ENCODE measurements at regions not wholly inside any gene's neighbourhood (a gene's known extent, or its start where the extent isn't known, plus 50 kb on each side); places are given as distances from the start of the nearest gene placed in this dataset.

GRCh38 chr5:165104611-165105010, 1599.2 kb downstream of the MAT2B start:
- H3K9me3 Mint-ChIP-seq (ENCODE audit: low read depth), result peaks cover 9% of the 10 kb centered on the region
- ChIA-PET POLR2A (no interaction called here), CTCF (interaction anchor here (0.7 kb wide), 1 partner anchor 245 kb away, joined by 3 read pairs; no protein-coding TSS in a partner anchor)
- DNase-seq (no peak), ATAC-seq (no peak)
- intact Hi-C loops (cut with DNase I, micrococcal nuclease), result no loop called here
- H3K4me3 Mint-ChIP-seq, result no peak overlapping the region
- H3K4me1 Mint-ChIP-seq, result no peaks in the 10 kb centered on the region
- no peaks in the 10 kb centered on the region for H3K27me3 Mint-ChIP-seq
- no peak overlapping the region for H3K27ac Mint-ChIP-seq
- no peaks in the 10 kb centered on the region for H3K36me3 Mint-ChIP-seq (ENCODE audit: low read depth)

- POLR2A ChIA-PET, result no interaction called here
- CTCF ChIA-PET, result no interaction called here
- intact Hi-C loops (cut with DNase I, micrococcal nuclease), result no loop called here
Measured at GRCh38 chr5:165108809-165109208, 1603.4 kb downstream of the MAT2B start.

GRCh38 chr5:165119175-165119574, 1613.8 kb downstream of the MAT2B start:
- peaks cover 3% of the 10 kb centered on the region for H3K9me3 Mint-ChIP-seq (ENCODE audit: low read depth)
- ATAC-seq (no peak), DNase-seq (no peak)
- ChIA-PET POLR2A (no interaction called here), CTCF (no interaction called here)
- H3K36me3 Mint-ChIP-seq (ENCODE audit: low read depth), result no peaks in the 10 kb centered on the region
- no peaks in the 10 kb centered on the region for H3K4me1 Mint-ChIP-seq
- no peaks in the 10 kb centered on the region for H3K27me3 Mint-ChIP-seq
- H3K4me3 Mint-ChIP-seq, result no peak overlapping the region
- intact Hi-C loops (cut with DNase I, micrococcal nuclease), result no loop called here
- no peak overlapping the region for H3K27ac Mint-ChIP-seq

More at GRCh38 chr5:165108809-165109208, 1603.4 kb downstream of the MAT2B start:
- H3K36me3 Mint-ChIP-seq (ENCODE audit: low read depth), result no peaks in the 10 kb centered on the region
- DNase-seq (no peak), ATAC-seq (no peak)
- no peaks in the 10 kb centered on the region for H3K9me3 Mint-ChIP-seq (ENCODE audit: low read depth)
- no peak overlapping the region for H3K27ac Mint-ChIP-seq
- H3K4me3 Mint-ChIP-seq, result no peak overlapping the region
- no peaks in the 10 kb centered on the region for H3K27me3 Mint-ChIP-seq
- H3K4me1 Mint-ChIP-seq, result no peaks in the 10 kb centered on the region

- no peak overlapping the region for H3K4me3 Mint-ChIP-seq
- intact Hi-C loops (cut with DNase I, micrococcal nuclease), result no loop called here
- ChIA-PET POLR2A (no interaction called here), CTCF (no interaction called here)
- H3K27me3 Mint-ChIP-seq, result no peaks in the 10 kb centered on the region
- no peaks in the 10 kb centered on the region for H3K36me3 Mint-ChIP-seq (ENCODE audit: low read depth)
- no peaks in the 10 kb centered on the region for H3K9me3 Mint-ChIP-seq (ENCODE audit: low read depth)
- DNase-seq (no peak), ATAC-seq (no peak)
- H3K27ac Mint-ChIP-seq, result no peak overlapping the region
- H3K4me1 Mint-ChIP-seq, result no peaks in the 10 kb centered on the region
Measured at GRCh38 chr5:165126598-165126997, 1621.2 kb downstream of the MAT2B start.

- POLR2A ChIA-PET, result no interaction called here
- no peak overlapping the region for H3K27ac Mint-ChIP-seq
- no peaks in the 10 kb centered on the region for H3K4me1 Mint-ChIP-seq
Measured at GRCh38 chr5:165127941-165128340, 1622.5 kb downstream of the MAT2B start.

GRCh38 chr5:165130656-165131055, 1625.2 kb downstream of the MAT2B start:
- Mint-ChIP-seq H3K4me3 (no peak overlapping the region), H3K36me3 (ENCODE audit: low read depth) (no peaks in the 10 kb centered on the region), H3K27ac (no peak overlapping the region), H3K27me3 (no peaks in the 10 kb centered on the region), H3K4me1 (no peaks in the 10 kb centered on the region), H3K9me3 (ENCODE audit: low read depth) (no peaks in the 10 kb centered on the region)
- DNase-seq (no peak), ATAC-seq (no peak)
- ChIA-PET POLR2A (no interaction called here), CTCF (no interaction called here)
- intact Hi-C loops (cut with DNase I, micrococcal nuclease), result no loop called here

More at GRCh38 chr5:165127941-165128340, 1622.5 kb downstream of the MAT2B start:
- DNase-seq (no peak), ATAC-seq (no peak)
- no peaks in the 10 kb centered on the region for H3K27me3 Mint-ChIP-seq
- CTCF ChIA-PET, result no interaction called here
- H3K36me3 Mint-ChIP-seq (ENCODE audit: low read depth), result no peaks in the 10 kb centered on the region
- H3K4me3 Mint-ChIP-seq, result no peak overlapping the region
- H3K9me3 Mint-ChIP-seq (ENCODE audit: low read depth), result no peaks in the 10 kb centered on the region
- intact Hi-C loops (cut with DNase I, micrococcal nuclease), result no loop called here

GRCh38 chr5:165134155-165134554, 1628.7 kb downstream of the MAT2B start:
- ATAC-seq (no peak), DNase-seq (no peak)
- Mint-ChIP-seq H3K9me3 (ENCODE audit: low read depth) (no peaks in the 10 kb centered on the region), H3K4me3 (no peak overlapping the region), H3K4me1 (no peaks in the 10 kb centered on the region), H3K36me3 (ENCODE audit: low read depth) (no peaks in the 10 kb centered on the region), H3K27ac (no peak overlapping the region), H3K27me3 (no peaks in the 10 kb centered on the region)
- POLR2A ChIA-PET, result no interaction called here
- CTCF ChIA-PET, result no interaction called here
- intact Hi-C loops (cut with DNase I, micrococcal nuclease), result no loop called here

- no peak for DNase-seq
- no peaks in the 10 kb centered on the region for H3K9me3 Mint-ChIP-seq (ENCODE audit: low read depth)
- no peak overlapping the region for H3K27ac Mint-ChIP-seq
- no peak overlapping the region for H3K4me3 Mint-ChIP-seq
- CTCF ChIA-PET, result no interaction called here
- ATAC-seq, result no peak
- POLR2A ChIA-PET, result no interaction called here
- H3K4me1 Mint-ChIP-seq, result no peaks in the 10 kb centered on the region
- no peaks in the 10 kb centered on the region for H3K36me3 Mint-ChIP-seq (ENCODE audit: low read depth)
- no peaks in the 10 kb centered on the region for H3K27me3 Mint-ChIP-seq
- intact Hi-C loops (cut with DNase I, micrococcal nuclease), result no loop called here
Measured at GRCh38 chr5:165135565-165135964, 1630.1 kb downstream of the MAT2B start.

GRCh38 chr5:165137701-165138100, 1632.3 kb downstream of the MAT2B start:
- H3K36me3 Mint-ChIP-seq (ENCODE audit: low read depth), result no peaks in the 10 kb centered on the region
- no peaks in the 10 kb centered on the region for H3K9me3 Mint-ChIP-seq (ENCODE audit: low read depth)
- ATAC-seq (no peak), DNase-seq (no peak)
- ChIA-PET CTCF (no interaction called here), POLR2A (no interaction called here)
- H3K4me3 Mint-ChIP-seq, result no peak overlapping the region
- no peaks in the 10 kb centered on the region for H3K27me3 Mint-ChIP-seq
- no peak overlapping the region for H3K27ac Mint-ChIP-seq
- H3K4me1 Mint-ChIP-seq, result no peaks in the 10 kb centered on the region
- intact Hi-C loops (cut with DNase I, micrococcal nuclease), result no loop called here

- H3K4me3 Mint-ChIP-seq, result no peak overlapping the region
- no peak for ATAC-seq
- no peaks in the 10 kb centered on the region for H3K4me1 Mint-ChIP-seq
- POLR2A ChIA-PET, result no interaction called here
- H3K27ac Mint-ChIP-seq, result no peak overlapping the region
- DNase-seq, result no peak
- CTCF ChIA-PET, result interaction anchor here (0.7 kb wide), 1 partner anchor 97 kb away, joined by 3 read pairs; no protein-coding TSS in a partner anchor
- no peaks in the 10 kb centered on the region for H3K27me3 Mint-ChIP-seq
- H3K9me3 Mint-ChIP-seq (ENCODE audit: low read depth), result no peaks in the 10 kb centered on the region
- no peaks in the 10 kb centered on the region for H3K36me3 Mint-ChIP-seq (ENCODE audit: low read depth)
- intact Hi-C loops (cut with DNase I, micrococcal nuclease), result no loop called here
Measured at GRCh38 chr5:165138236-165138635, 1632.8 kb downstream of the MAT2B start.

GRCh38 chr5:165139262-165139661, 1633.8 kb downstream of the MAT2B start:
- Mint-ChIP-seq H3K27me3 (no peaks in the 10 kb centered on the region), H3K27ac (no peak overlapping the region), H3K4me1 (no peaks in the 10 kb centered on the region), H3K9me3 (ENCODE audit: low read depth) (no peaks in the 10 kb centered on the region), H3K4me3 (no peak overlapping the region), H3K36me3 (ENCODE audit: low read depth) (no peaks in the 10 kb centered on the region)
- ATAC-seq (no peak), DNase-seq (no peak)
- ChIA-PET CTCF (interaction anchor here (0.6 kb wide), 1 partner anchor 223 kb away, joined by 3 read pairs; no protein-coding TSS in a partner anchor), POLR2A (no interaction called here)
- intact Hi-C loops (cut with DNase I, micrococcal nuclease), result no loop called here

- intact Hi-C loops (cut with DNase I, micrococcal nuclease), result no loop called here
- Mint-ChIP-seq H3K27ac (no peak overlapping the region), H3K9me3 (ENCODE audit: low read depth) (no peaks in the 10 kb centered on the region), H3K4me1 (no peaks in the 10 kb centered on the region), H3K36me3 (ENCODE audit: low read depth) (no peaks in the 10 kb centered on the region), H3K4me3 (no peak overlapping the region), H3K27me3 (no peaks in the 10 kb centered on the region)
- DNase-seq (no peak), ATAC-seq (no peak)
- CTCF ChIA-PET, result interaction anchor here (0.6 kb wide), 1 partner anchor 223 kb away, joined by 3 read pairs; no protein-coding TSS in a partner anchor
- POLR2A ChIA-PET, result no interaction called here
Measured at GRCh38 chr5:165139721-165140120, 1634.3 kb downstream of the MAT2B start.

GRCh38 chr5:165143741-165144140, 1638.3 kb downstream of the MAT2B start:
- DNase-seq (no peak), ATAC-seq (no peak)
- H3K4me3 Mint-ChIP-seq, result no peak overlapping the region
- H3K4me1 Mint-ChIP-seq, result no peaks in the 10 kb centered on the region
- H3K36me3 Mint-ChIP-seq (ENCODE audit: low read depth), result no peaks in the 10 kb centered on the region
- H3K27me3 Mint-ChIP-seq, result no peaks in the 10 kb centered on the region
- ChIA-PET CTCF (no interaction called here), POLR2A (no interaction called here)
- H3K9me3 Mint-ChIP-seq (ENCODE audit: low read depth), result peaks cover 5% of the 10 kb centered on the region
- H3K27ac Mint-ChIP-seq, result no peak overlapping the region
- intact Hi-C loops (cut with DNase I, micrococcal nuclease), result no loop called here
